Large intestine (tissue), 3 donors: ENCODE measurements at regions not wholly inside any gene's neighbourhood (a gene's known extent, or its start where the extent isn't known, plus 50 kb on each side); places are given as distances from the start of the nearest gene placed in this dataset.
"Not testable (repeated sequence)": the region's sequence is repeated elsewhere in the genome, so short reads cannot be mapped to it uniquely, and the experiment has no call there.

ENCODE experiments used
- DNase-seq, 2 donors: peaks; one replicate each; pipeline versions ENCODE4 v3.0.0 to v3.0.0-alpha.2; 2013
- H3K27ac ChIP-seq: one replicate; pipeline ENCODE4 v1.5.1; 2013; ENCODE audit warnings: low read length
- H3K27me3 ChIP-seq: 2 replicates; pipeline ENCODE4 v1.6.1; 2013; ENCODE audit warnings: low read length; ENCODE audit not compliant: control insufficient read depth, insufficient read depth
- H3K36me3 ChIP-seq: 2 replicates; pipeline ENCODE4 v1.6.1; 2013; ENCODE audit warnings: low read length; ENCODE audit not compliant: control insufficient read depth, insufficient read depth
- H3K4me1 ChIP-seq: one replicate; pipeline ENCODE4 v1.6.1; 2013; ENCODE audit warnings: low read length; ENCODE audit not compliant: control insufficient read depth, insufficient read depth
- H3K4me3 ChIP-seq: one replicate; pipeline ENCODE4 v1.5.1; 2013; ENCODE audit warnings: low read length
- H3K9me3 ChIP-seq: one replicate; pipeline ENCODE4 v1.6.1; 2013; ENCODE audit warnings: mild to moderate bottlenecking, low read depth, low read length, moderate library complexity; ENCODE audit not compliant: control insufficient read depth
- WGBS: methylation state at CpG from one replicate; pipeline ENCODE4 v1.1.5; 2013; ENCODE audit warnings: low lambda C conversion rate; ENCODE audit not compliant: insufficient coverage; 5-methylcytosine and 5-hydroxymethylcytosine counted together

GRCh38 chr5:79924936-79925893 lies 65.8 kb downstream of the MTX3 start:
- Histone ChIP-seq H3K27me3 (peaks cover 10% of the 10 kb centered on the region), H3K27ac (no peak overlapping the region), H3K36me3 (no peaks in the 10 kb centered on the region), H3K4me1 (no peaks in the 10 kb centered on the region), H3K4me3 (no peak overlapping the region), H3K9me3 (no peaks in the 10 kb centered on the region)
- 100% methylated on average over 3 of the region's 9 CpGs for WGBS
- DNase-seq, result no peak

- no peak overlapping the region for H3K27ac ChIP-seq
- no peak for DNase-seq
- no peaks in the 10 kb centered on the region for H3K9me3 ChIP-seq
- H3K27me3 ChIP-seq, result peaks cover 10% of the 10 kb centered on the region
- H3K4me1 ChIP-seq, result no peaks in the 10 kb centered on the region
- no peak overlapping the region for H3K4me3 ChIP-seq
- WGBS, result no CpG with 5 or more reads among the region's 1 CpG
- H3K36me3 ChIP-seq, result no peaks in the 10 kb centered on the region
These were observed 67.6 kb downstream of the MTX3 start for GRCh38 chr5:79923431-79923830.

- Histone ChIP-seq H3K4me1 (no peaks in the 10 kb centered on the region), H3K27me3 (peaks cover 10% of the 10 kb centered on the region), H3K27ac (no peak overlapping the region), H3K9me3 (no peaks in the 10 kb centered on the region), H3K36me3 (no peaks in the 10 kb centered on the region), H3K4me3 (no peak overlapping the region)
- whole genome bisulfite sequencing, result 100% methylated on average over 2 of the region's 2 CpGs
- no peak for DNase-seq
These were observed 68.4 kb downstream of the MTX3 start for GRCh38 chr5:79922626-79923025.

- WGBS, result no CpG with 5 or more reads among the region's 1 CpG
- not testable (repeated sequence) for DNase-seq
These were observed 83.6 kb downstream of the MTX3 start for GRCh38 chr5:79907452-79907851.

DNA sequence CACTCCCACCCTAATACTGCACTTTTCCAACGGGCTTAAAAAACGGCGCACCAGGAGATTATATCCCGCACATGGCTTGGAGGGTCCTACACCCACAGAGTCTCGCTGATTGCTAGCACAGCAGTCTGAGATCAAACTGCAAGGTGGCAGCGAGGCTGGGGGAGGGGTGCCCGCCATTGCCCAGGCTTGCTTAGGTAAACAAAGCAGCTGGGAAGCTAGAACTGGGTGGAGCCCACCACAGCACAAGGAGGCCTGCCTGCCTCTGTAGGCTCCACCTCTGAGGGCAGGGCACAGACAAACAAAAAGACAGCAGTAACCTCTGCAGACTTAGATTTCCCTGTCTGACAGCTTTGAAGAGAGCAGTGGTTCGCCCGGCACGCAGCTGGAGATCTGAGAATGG lies 88.5 kb downstream of the MTX3 start:
- H3K4me3 ChIP-seq, H3K9me3 ChIP-seq, H3K4me1 ChIP-seq, H3K27ac ChIP-seq, DNase-seq, H3K36me3 ChIP-seq, H3K27me3 ChIP-seq: not testable (repeated sequence)
- no CpG with 5 or more reads among the region's 10 CpGs for WGBS

More at GRCh38 chr5:79907452-79907851, 83.6 kb downstream of the MTX3 start:
- not testable (repeated sequence) for H3K36me3 ChIP-seq, H3K4me1 ChIP-seq, H3K4me3 ChIP-seq, H3K9me3 ChIP-seq, H3K27me3 ChIP-seq, H3K27ac ChIP-seq

GRCh38 chr5:79901631-79902030 lies 89.4 kb downstream of the MTX3 start:
- Histone ChIP-seq H3K36me3 (no peaks in the 10 kb centered on the region), H3K9me3 (no peaks in the 10 kb centered on the region), H3K27me3 (no peaks in the 10 kb centered on the region), H3K4me1 (no peaks in the 10 kb centered on the region), H3K4me3 (no peak overlapping the region), H3K27ac (no peak overlapping the region)
- DNase-seq, result no peak
- WGBS, result 100% methylated on average over 1 of the region's 5 CpGs

- no peak for DNase-seq
- no peaks in the 10 kb centered on the region for H3K36me3 ChIP-seq
- WGBS, result no CpG with 5 or more reads among the region's 1 CpG
- H3K27ac ChIP-seq, result no peak overlapping the region
- H3K4me1 ChIP-seq, result no peaks in the 10 kb centered on the region
- no peak overlapping the region for H3K4me3 ChIP-seq
- H3K9me3 ChIP-seq, result no peaks in the 10 kb centered on the region
- no peaks in the 10 kb centered on the region for H3K27me3 ChIP-seq
These were observed 92.5 kb downstream of the MTX3 start for GRCh38 chr5:79898611-79899010.

- Histone ChIP-seq H3K36me3 (no peaks in the 10 kb centered on the region), H3K9me3 (no peaks in the 10 kb centered on the region), H3K27ac (peak overlapping the region; percentile 18), H3K4me3 (no peak overlapping the region), H3K4me1 (no peaks in the 10 kb centered on the region), H3K27me3 (no peaks in the 10 kb centered on the region)
- peak; percentile 5 to 63 for DNase-seq
- 9% methylated on average over 3 of the region's 3 CpGs for WGBS
These were observed 97.1 kb downstream of the MTX3 start for GRCh38 chr5:79893976-79894375.

DNA sequence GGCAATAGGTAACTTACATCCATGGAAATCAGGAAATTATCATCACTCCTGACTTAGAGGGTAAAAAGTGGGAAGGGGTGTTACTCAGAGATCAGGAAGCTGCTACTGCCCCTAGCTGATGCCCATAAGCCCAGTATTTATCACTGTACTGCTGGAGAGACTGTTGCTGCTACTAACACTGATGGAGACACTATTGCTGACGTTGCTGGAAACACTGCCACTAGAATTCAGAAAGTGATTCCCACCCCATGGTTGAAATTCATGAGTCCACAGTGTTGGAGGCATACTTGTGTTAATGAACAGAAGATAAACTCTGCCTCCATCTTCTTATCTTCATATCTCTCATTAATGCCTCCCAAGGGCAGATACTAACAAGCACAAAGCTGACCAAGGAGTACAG lies 97.6 kb downstream of the MTX3 start:
- Histone ChIP-seq H3K27ac (peak overlapping the region; percentile 18), H3K4me3 (no peak overlapping the region), H3K9me3 (no peaks in the 10 kb centered on the region), H3K4me1 (no peaks in the 10 kb centered on the region), H3K27me3 (no peaks in the 10 kb centered on the region), H3K36me3 (no peaks in the 10 kb centered on the region)
- WGBS, result no CpG with 5 or more reads among the region's 1 CpG
- peak in 1 of 2 donors; percentile 26 for DNase-seq

DNA sequence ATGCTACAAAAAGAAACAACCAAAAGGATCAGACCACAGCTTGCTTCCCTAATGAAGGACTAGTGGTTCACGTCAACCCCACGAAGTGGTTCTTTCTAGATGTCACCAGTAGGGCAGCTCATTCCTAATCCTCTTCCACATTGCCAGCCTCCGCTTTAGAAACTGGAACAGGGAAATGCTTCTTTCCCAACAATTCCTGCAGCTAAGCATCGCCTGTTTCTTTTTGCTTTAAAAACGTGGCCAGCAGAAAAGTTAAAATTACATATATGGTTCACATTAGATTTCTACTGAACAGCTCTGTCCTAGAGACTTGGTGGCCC lies 100.2 kb downstream of the MTX3 start:
- H3K9me3 ChIP-seq, result no peaks in the 10 kb centered on the region
- no peaks in the 10 kb centered on the region for H3K27me3 ChIP-seq
- no peaks in the 10 kb centered on the region for H3K4me1 ChIP-seq
- H3K4me3 ChIP-seq, result no peak overlapping the region
- no peaks in the 10 kb centered on the region for H3K36me3 ChIP-seq
- H3K27ac ChIP-seq, result no peak overlapping the region
- DNase-seq, result no peak
- 100% methylated on average over 1 of the region's 5 CpGs for WGBS
